A673 (cell line): ENCODE measurements at regions not wholly inside any gene's neighbourhood (a gene's known extent, or its start where the extent isn't known, plus 50 kb on each side); places are given as distances from the start of the nearest gene placed in this dataset.

Experiments
- EZH2 ChIP-seq: fragments of 200-600 bp; sonication (generic); IDR thresholded peaks from 2 replicates; pipeline ENCODE4 v1.6.1; 2017; ENCODE audit warnings: borderline replicate concordance, low read depth, mild to moderate bottlenecking, mixed read lengths, antibody characterized with exemption, low read length; ENCODE audit not compliant: poor library complexity, severe bottlenecking
- TF ChIP-seq, protein P1 (sequence below): fragments of 300-800, 200-600 bp; sonication (generic); conservative IDR thresholded peaks from 2 replicates; pipeline ENCODE4 v1.5.1; 2017; ENCODE audit warnings: low read depth, mild to moderate bottlenecking, antibody characterized with exemption, low read length, moderate library complexity, mixed read lengths

DNA sequence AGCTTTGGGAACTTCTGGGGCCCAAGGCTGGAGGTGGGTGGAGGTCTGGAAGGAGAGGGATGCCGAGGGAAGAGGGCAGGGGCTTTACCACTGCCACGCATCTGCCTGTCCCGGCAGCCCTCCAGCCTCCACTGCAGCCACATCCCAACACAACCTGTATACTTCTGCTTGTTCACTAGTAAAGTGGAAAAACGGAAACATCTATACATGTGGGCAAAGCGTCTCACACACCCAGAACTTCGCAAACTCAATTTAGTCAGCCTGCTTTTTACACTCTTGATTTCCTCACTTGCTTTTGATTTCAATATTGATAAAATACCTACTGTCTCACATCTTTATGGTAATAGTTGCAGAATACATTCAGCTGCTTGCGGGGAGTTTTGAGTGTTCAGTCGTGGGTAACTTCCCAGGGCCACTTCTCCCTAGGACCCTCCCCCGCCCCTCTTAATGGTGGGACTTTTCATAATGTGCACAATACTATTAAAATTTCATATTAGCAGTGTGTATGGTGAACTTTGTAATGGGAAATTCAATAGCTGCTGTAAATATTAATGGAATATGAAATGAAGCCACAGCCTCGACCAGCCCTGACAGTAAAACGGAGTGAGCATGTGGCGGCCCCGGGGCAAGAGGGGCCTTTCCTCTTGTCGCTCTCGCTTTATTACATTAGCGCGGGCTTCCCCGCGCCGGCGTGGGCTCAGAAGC is 85.2 kb downstream of the NR2F2 start:
- TF ChIP-seq, protein P1, sequence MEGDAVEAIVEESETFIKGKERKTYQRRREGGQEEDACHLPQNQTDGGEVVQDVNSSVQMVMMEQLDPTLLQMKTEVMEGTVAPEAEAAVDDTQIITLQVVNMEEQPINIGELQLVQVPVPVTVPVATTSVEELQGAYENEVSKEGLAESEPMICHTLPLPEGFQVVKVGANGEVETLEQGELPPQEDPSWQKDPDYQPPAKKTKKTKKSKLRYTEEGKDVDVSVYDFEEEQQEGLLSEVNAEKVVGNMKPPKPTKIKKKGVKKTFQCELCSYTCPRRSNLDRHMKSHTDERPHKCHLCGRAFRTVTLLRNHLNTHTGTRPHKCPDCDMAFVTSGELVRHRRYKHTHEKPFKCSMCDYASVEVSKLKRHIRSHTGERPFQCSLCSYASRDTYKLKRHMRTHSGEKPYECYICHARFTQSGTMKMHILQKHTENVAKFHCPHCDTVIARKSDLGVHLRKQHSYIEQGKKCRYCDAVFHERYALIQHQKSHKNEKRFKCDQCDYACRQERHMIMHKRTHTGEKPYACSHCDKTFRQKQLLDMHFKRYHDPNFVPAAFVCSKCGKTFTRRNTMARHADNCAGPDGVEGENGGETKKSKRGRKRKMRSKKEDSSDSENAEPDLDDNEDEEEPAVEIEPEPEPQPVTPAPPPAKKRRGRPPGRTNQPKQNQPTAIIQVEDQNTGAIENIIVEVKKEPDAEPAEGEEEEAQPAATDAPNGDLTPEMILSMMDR, result no peak
- TF ChIP-seq EZH2, result no peak
